ENCODE measurements at regions not wholly inside any gene's neighbourhood (a gene's known extent, or its start where the extent isn't known, plus 50 kb on each side); places are given as distances from the start of the nearest gene placed in this dataset.

DNA sequence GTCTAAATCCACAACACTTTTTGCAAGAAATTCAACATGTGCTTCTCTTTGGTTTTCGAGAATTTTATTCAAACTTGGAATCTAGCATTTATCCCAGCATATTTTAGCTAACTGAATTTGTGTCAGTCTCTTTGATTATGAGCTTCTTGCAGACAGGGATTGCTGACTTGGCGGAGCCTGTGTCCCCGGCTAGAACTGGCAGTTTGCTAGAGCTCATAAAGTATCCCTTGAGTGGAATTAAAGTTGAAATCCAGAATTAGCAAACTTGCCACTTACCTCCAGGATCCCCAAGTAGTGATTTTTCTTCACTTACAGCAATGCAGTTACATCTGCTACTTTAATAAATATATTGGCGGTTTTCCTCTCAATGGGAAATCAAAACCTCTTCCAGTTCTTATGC lies 306.9 kb downstream of the AACS start:
- Histone ChIP-seq H3K23ac (ENCODE audit: insufficient read length) (no peak overlapping the region), H2AK5ac (ENCODE audit: low read depth, low read length) (no peak overlapping the region), H4K8ac (ENCODE audit: extremely low read depth, insufficient read depth, low read length) (no peak overlapping the region), H2BK15ac (ENCODE audit: low read length) (no peak overlapping the region), H2AFZ (ENCODE audit: low read length) (no peak overlapping the region), H2BK5ac (ENCODE audit: low read depth, low read length) (no peak overlapping the region), H3K4me2 (ENCODE audit: insufficient read depth in 1 of 2, low read depth in 2 of 2, low read length in 2 of 2) (no peak overlapping the region), H3K36me3 (ENCODE audit: control insufficient read depth in 2 of 4, insufficient read depth in 4 of 4, low read length in 3 of 4) (no peaks in the 10 kb centered on the region; a peak in 2 of 8 replicates), H3K4me1 (replicated peaks in 1 of 4; ENCODE audit: control insufficient read depth in 3 of 4, insufficient read depth in 4 of 4, low read length in 3 of 4) (peaks cover 0 to 3% (median 2%) of the 10 kb centered on the region in 4 experiments; a peak in 2 of 7 replicates), H2BK20ac (ENCODE audit: low read length) (no peak overlapping the region), H2BK120ac (replicated peaks; ENCODE audit: low read depth, low read length) (no peak overlapping the region), H3K4me3 (ENCODE audit: extremely low read depth in 1 of 4, insufficient read depth in 2 of 4, low read depth in 3 of 4, low read length in 4 of 4) (no peak overlapping the region), H4K20me1 (replicated peaks in 1 of 2; ENCODE audit: control insufficient read depth in 1 of 2, insufficient read depth in 2 of 2, low read length in 2 of 2) (peaks cover 0 to 1% of the 10 kb centered on the region in 2 experiments), H3K27me3 (replicated peaks in 1 of 4; ENCODE audit: control insufficient read depth in 3 of 4, extremely low read depth in 1 of 4, insufficient read depth in 3 of 4, low read length in 3 of 4) (no peaks in the 10 kb centered on the region), H4K91ac (replicated peaks; ENCODE audit: insufficient read length, low read length) (no peak overlapping the region), H3K79me2 (ENCODE audit: control insufficient read depth in 1 of 2, insufficient read depth in 2 of 2, low read length in 2 of 2) (no peaks in the 10 kb centered on the region), H3K27ac (ENCODE audit: low read depth, low read length) (no peak overlapping the region), H3K18ac (ENCODE audit: extremely low read depth, low read length) (no peak overlapping the region), H4K5ac (ENCODE audit: insufficient read length, low read depth, low read length) (no peak overlapping the region), H3K9ac (replicated peaks in 1 of 4; ENCODE audit: extremely low read depth in 1 of 4, low read depth in 3 of 4, low read length in 3 of 4) (no peak overlapping the region), H3K9me3 (ENCODE audit: insufficient read depth in 2 of 2, low read depth in 1 of 2, low read length in 1 of 2) (peaks cover 0 to 2% of the 10 kb centered on the region in 2 experiments; a peak in 1 of 4 replicates), H2BK12ac (ENCODE audit: low read depth, low read length) (no peak overlapping the region), H3K79me1 (ENCODE audit: low read depth, low read length) (no peaks in the 10 kb centered on the region; the same call in 1 of the 2 replicates), H3K23me2 (ENCODE audit: low read depth, low read length) (no peaks in the 10 kb centered on the region), H3K56ac (replicated peaks; ENCODE audit: insufficient read length, low read depth, low read length) (no peak overlapping the region), H3K4ac (replicated peaks; ENCODE audit: insufficient read length, low read depth, low read length) (no peak overlapping the region), H3K14ac (ENCODE audit: insufficient read length) (no peak overlapping the region)
- POLR2A ChIA-PET (ENCODE audit: partially characterized antibody), result interaction anchor here (1.9 kb wide), 1 partner anchor 93 kb away, joined by 4 read pairs; no protein-coding TSS in a partner anchor
- 94% methylated on average over 4 of the region's 4 CpGs; no CpG with 5 or more reads in 1 of the 2 experiments for WGBS, 2 experiments (ENCODE audit: extremely low coverage in 1 of 2, insufficient coverage in 1 of 2, insufficient read length in 1 of 2, insufficient replicate concordance in 2 of 2, low coverage in 1 of 2, low lambda C conversion rate in 2 of 2, missing lambda C conversion rate in 1 of 2)
- no peak for FAIRE-seq
- CTCF ChIA-PET (ENCODE audit: partially characterized antibody), result interaction anchor here (1.1 to 6.7 kb wide), 11 partner anchors 9 to 135 kb away, joined by 3 to 47 read pairs (median 8); no protein-coding TSS in a partner anchor
- TF ChIP-seq SAP30 (IDR thresholded peaks at IDR 0.05; ENCODE audit: insufficient read depth, insufficient replicate concordance, low read length), result no peak
- TF ChIP-seq JUN (IDR thresholded peaks at IDR 0.05; ENCODE audit: low read depth, low read length), result no peak
- TF ChIP-seq CBX5 (IDR thresholded peaks at IDR 0.05; ENCODE audit: low read depth, low read length), result no peak
- no peak for TF ChIP-seq CEBPB (IDR thresholded peaks at IDR 0.05; ENCODE audit: low read depth, low read length)
- no peak for DNase-seq (ENCODE audit: low read depth in 1 of 2, low spot score in 2 of 2)
